Fibroblast of the aortic adventitia (primary cell): ENCODE measurements at regions not wholly inside any gene's neighbourhood (a gene's known extent, or its start where the extent isn't known, plus 50 kb on each side); places are given as distances from the start of the nearest gene placed in this dataset.
"Not testable (repeated sequence)": the region's sequence is repeated elsewhere in the genome, so short reads cannot be mapped to it uniquely, and the experiment has no call there.

Source experiments
- DNase-seq: peaks from one replicate; pipeline ENCODE4 v3.0.0-alpha.2; 2010; ENCODE audit warnings: low read depth
- H3K4me3 ChIP-seq: 2 replicates; pipeline ENCODE4 v1.5.1; 2011; ENCODE audit warnings: low read depth, mild to moderate bottlenecking, control low read depth, low read length, moderate library complexity
- CTCF ChIP-seq: IDR thresholded peaks from 2 replicates; pipeline ENCODE4 v1.5.1; 2011; ENCODE audit warnings: mild to moderate bottlenecking, low read length, control low read depth, inconsistent platforms; ENCODE audit not compliant: insufficient read depth

- no peak for DNase-seq
- no peak for TF ChIP-seq CTCF
- H3K4me3 ChIP-seq: no peak overlapping the region
Measured at GRCh38 chr15:38992930-38993329, 428.3 kb upstream of the RASGRP1 start.

GRCh38 chr15:38994310-38994709 lies 429.7 kb upstream of the RASGRP1 start:
- TF ChIP-seq CTCF: no peak
- DNase-seq: peak; percentile 19

GRCh38 chr15:38996111-38996631 lies 431.6 kb upstream of the RASGRP1 start:
- peak; percentile 95 for DNase-seq
- TF ChIP-seq CTCF: no peak

More at GRCh38 chr15:38994310-38994709, 429.7 kb upstream of the RASGRP1 start:
- no peak overlapping the region for H3K4me3 ChIP-seq

GRCh38 chr15:38997841-38998240 lies 433.2 kb upstream of the RASGRP1 start:
- no peak overlapping the region for H3K4me3 ChIP-seq
- peak; percentile 27 for DNase-seq
- TF ChIP-seq CTCF: no peak

More at GRCh38 chr15:38996111-38996631, 431.6 kb upstream of the RASGRP1 start:
- H3K4me3 ChIP-seq: no peak overlapping the region

- DNase-seq: no peak
- no peak for TF ChIP-seq CTCF
- H3K4me3 ChIP-seq: no peak overlapping the region
Measured at GRCh38 chr15:39000008-39000734, 435.6 kb upstream of the RASGRP1 start.

- DNase-seq: no peak
- TF ChIP-seq CTCF: no peak
- H3K4me3 ChIP-seq: no peak overlapping the region
Measured at GRCh38 chr15:39009740-39010139, 445.1 kb upstream of the RASGRP1 start.

GRCh38 chr15:39011066-39011465 lies 446.5 kb upstream of the RASGRP1 start:
- not testable (repeated sequence) for DNase-seq, H3K4me3 ChIP-seq
